Mesendoderm (in vitro differentiated cells): ENCODE measurements at regions not wholly inside any gene's neighbourhood (a gene's known extent, or its start where the extent isn't known, plus 50 kb on each side); places are given as distances from the start of the nearest gene placed in this dataset.

Source experiments
- DNase-seq: peaks from one replicate; pipeline ENCODE4 v3.0.0; 2013
- H2AK5ac ChIP-seq: 2 replicates; pipeline ENCODE4 v1.6.1; 2013; ENCODE audit warnings: low read length, inconsistent platforms
- H2BK120ac ChIP-seq: 2 replicates; pipeline ENCODE4 v1.6.1; 2013; ENCODE audit warnings: low read depth, mild to moderate bottlenecking, low read length, moderate library complexity, mixed read lengths
- H2BK15ac ChIP-seq: replicated peaks from 2 replicates; pipeline ENCODE4 v1.6.1; 2013; ENCODE audit warnings: low read depth, mild to moderate bottlenecking, moderate library complexity
- H2BK5ac ChIP-seq: 2 replicates; pipeline ENCODE4 v1.6.1; 2013; ENCODE audit warnings: low read length, inconsistent platforms
- H3K18ac ChIP-seq: 2 replicates; pipeline ENCODE4 v1.6.1; 2013; ENCODE audit warnings: mild to moderate bottlenecking, low read length, mixed read lengths
- H3K23ac ChIP-seq: one replicate; pipeline ENCODE4 v1.6.1; 2013; ENCODE audit warnings: low read length
- H3K27ac ChIP-seq: 2 replicates; pipeline ENCODE4 v1.5.1; 2013; ENCODE audit warnings: low read depth, mild to moderate bottlenecking, inconsistent platforms, low read length, moderate library complexity
- H3K27me3 ChIP-seq: 2 replicates; pipeline ENCODE4 v1.6.1; 2013; ENCODE audit warnings: low read length, control low read depth, mild to moderate bottlenecking, inconsistent platforms; ENCODE audit not compliant: insufficient read depth, poor library complexity
- H3K36me3 ChIP-seq: 2 replicates; pipeline ENCODE4 v1.6.1; 2013; ENCODE audit warnings: low read length, inconsistent platforms; ENCODE audit not compliant: control insufficient read depth, insufficient read depth
- H3K4ac ChIP-seq: one replicate; pipeline ENCODE4 v1.6.1; 2013; ENCODE audit warnings: low read depth, mild to moderate bottlenecking, low read length, moderate library complexity
- H3K4me1 ChIP-seq: 2 replicates; pipeline ENCODE4 v1.6.1; 2013; ENCODE audit warnings: low read depth, low read length, inconsistent platforms; ENCODE audit not compliant: control insufficient read depth
- H3K4me2 ChIP-seq: 2 replicates; pipeline ENCODE4 v1.6.1; 2013; ENCODE audit warnings: low read length
- H3K4me3 ChIP-seq: 2 replicates; pipeline ENCODE4 v1.5.1; 2013; ENCODE audit warnings: mild to moderate bottlenecking, low read length
- H3K56ac ChIP-seq: one replicate; pipeline ENCODE4 v1.6.1; 2013; ENCODE audit warnings: low read length
- H3K79me1 ChIP-seq: 2 replicates; pipeline ENCODE4 v1.6.1; 2013; ENCODE audit warnings: low read length, inconsistent platforms
- H3K79me2 ChIP-seq: 2 replicates; pipeline ENCODE4 v1.6.1; 2013; ENCODE audit warnings: mild to moderate bottlenecking, low read length; ENCODE audit not compliant: control insufficient read depth, insufficient read depth
- H3K9ac ChIP-seq: 2 replicates; pipeline ENCODE4 v1.6.1; 2013; ENCODE audit warnings: low read length, inconsistent platforms
- H4K5ac ChIP-seq: one replicate; pipeline ENCODE4 v1.6.1; 2013; ENCODE audit warnings: low read length
- H4K8ac ChIP-seq: one replicate; pipeline ENCODE4 v1.6.1; 2013; ENCODE audit warnings: low read depth, mild to moderate bottlenecking, control low read depth, low read length, moderate library complexity
- WGBS: extraction: QIAGEN DNeasy Blood & Tissue Kit; methylation state at CpG from one replicate; pipeline ENCODE4 v1.1.7; 2013; ENCODE audit warnings: low lambda C conversion rate, missing lambda C conversion rate; ENCODE audit not compliant: insufficient coverage; ENCODE audit errors: extremely low coverage; 5-methylcytosine and 5-hydroxymethylcytosine counted together

GRCh38 chr6:12221856-12222255, 68.3 kb upstream of the EDN1 start:
- Histone ChIP-seq H3K23ac (no peak overlapping the region), H2BK120ac (no peak overlapping the region), H3K27ac (no peak overlapping the region), H3K18ac (no peak overlapping the region), H3K56ac (no peak overlapping the region), H2BK15ac (no peak overlapping the region), H3K27me3 (no peaks in the 10 kb centered on the region), H3K79me1 (no peaks in the 10 kb centered on the region), H3K4me3 (no peak overlapping the region), H3K4me1 (no peaks in the 10 kb centered on the region), H4K8ac (no peak overlapping the region), H2AK5ac (no peak overlapping the region), H3K79me2 (no peaks in the 10 kb centered on the region), H3K4ac (no peak overlapping the region), H2BK5ac (no peak overlapping the region), H3K9ac (no peak overlapping the region), H3K4me2 (no peak overlapping the region), H4K5ac (no peak overlapping the region), H3K36me3 (no peaks in the 10 kb centered on the region)
- no CpG with 5 or more reads among the region's 4 CpGs for WGBS
- no peak for DNase-seq

GRCh38 chr6:12222405-12223366, 67.5 kb upstream of the EDN1 start:
- no CpG with 5 or more reads among the region's 19 CpGs for WGBS

DNA sequence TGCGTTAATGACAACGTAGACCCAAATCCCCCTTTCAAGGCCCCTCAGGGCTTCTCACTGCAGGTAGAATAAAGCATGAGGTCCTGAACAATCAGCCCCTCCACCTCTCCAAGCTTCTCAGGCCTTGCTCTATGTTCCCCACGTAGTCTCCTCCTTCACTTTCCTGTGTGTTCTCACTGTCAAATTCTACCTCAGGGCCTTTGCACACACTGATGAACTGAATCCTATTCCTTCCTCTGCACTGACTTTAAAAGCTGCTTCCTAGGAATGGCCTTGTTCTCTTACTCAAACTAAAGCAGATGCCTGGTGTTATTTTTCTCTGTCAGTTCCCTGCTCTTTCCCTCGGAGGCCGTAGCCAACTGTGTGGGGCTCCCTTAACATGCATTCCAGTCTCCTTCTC, 66.8 kb upstream of the EDN1 start:
- Histone ChIP-seq H3K9ac (no peak overlapping the region), H3K27ac (no peak overlapping the region), H3K79me1 (no peaks in the 10 kb centered on the region), H4K8ac (no peak overlapping the region), H3K4me3 (no peak overlapping the region), H2BK5ac (no peak overlapping the region), H3K56ac (no peak overlapping the region), H3K4me2 (no peak overlapping the region), H3K18ac (no peak overlapping the region), H2BK15ac (no peak overlapping the region), H3K79me2 (no peaks in the 10 kb centered on the region), H2BK120ac (no peak overlapping the region), H3K36me3 (no peaks in the 10 kb centered on the region), H3K4ac (no peak overlapping the region), H2AK5ac (no peak overlapping the region), H4K5ac (no peak overlapping the region), H3K4me1 (no peaks in the 10 kb centered on the region), H3K27me3 (no peaks in the 10 kb centered on the region), H3K23ac (no peak overlapping the region)
- no CpG with 5 or more reads among the region's 5 CpGs for WGBS
- DNase-seq, result no peak

More at GRCh38 chr6:12222405-12223366, 67.5 kb upstream of the EDN1 start:
- H2BK5ac ChIP-seq, result no peak overlapping the region
- no peak overlapping the region for H2AK5ac ChIP-seq
- no peaks in the 10 kb centered on the region for H3K36me3 ChIP-seq
- no peak overlapping the region for H3K4me2 ChIP-seq
- DNase-seq, result peak; percentile 51
- H3K27me3 ChIP-seq, result no peaks in the 10 kb centered on the region
- H3K9ac ChIP-seq, result no peak overlapping the region
- no peak overlapping the region for H2BK120ac ChIP-seq
- no peak overlapping the region for H3K4ac ChIP-seq
- H3K56ac ChIP-seq, result no peak overlapping the region
- no peak overlapping the region for H2BK15ac ChIP-seq
- no peaks in the 10 kb centered on the region for H3K79me2 ChIP-seq
- H3K4me3 ChIP-seq, result no peak overlapping the region
- no peak overlapping the region for H3K18ac ChIP-seq
- no peak overlapping the region for H3K23ac ChIP-seq
- no peak overlapping the region for H4K5ac ChIP-seq
- no peaks in the 10 kb centered on the region for H3K79me1 ChIP-seq
- H4K8ac ChIP-seq, result no peak overlapping the region
- H3K4me1 ChIP-seq, result no peaks in the 10 kb centered on the region
- H3K27ac ChIP-seq, result no peak overlapping the region

- no peak overlapping the region for H4K8ac ChIP-seq
- no peak overlapping the region for H3K18ac ChIP-seq
- no peak overlapping the region for H2AK5ac ChIP-seq
- H3K4ac ChIP-seq, result no peak overlapping the region
- no peak overlapping the region for H2BK15ac ChIP-seq
- no peak overlapping the region for H3K56ac ChIP-seq
- no peaks in the 10 kb centered on the region for H3K27me3 ChIP-seq
- no CpG with 5 or more reads among the region's 2 CpGs for WGBS
- H2BK5ac ChIP-seq, result no peak overlapping the region
- no peaks in the 10 kb centered on the region for H3K79me2 ChIP-seq
- H3K4me3 ChIP-seq, result no peak overlapping the region
- no peak for DNase-seq
- no peaks in the 10 kb centered on the region for H3K4me1 ChIP-seq
- no peak overlapping the region for H2BK120ac ChIP-seq
- no peak overlapping the region for H4K5ac ChIP-seq
- no peaks in the 10 kb centered on the region for H3K79me1 ChIP-seq
- H3K4me2 ChIP-seq, result no peak overlapping the region
- no peaks in the 10 kb centered on the region for H3K36me3 ChIP-seq
- no peak overlapping the region for H3K9ac ChIP-seq
- no peak overlapping the region for H3K23ac ChIP-seq
- H3K27ac ChIP-seq, result no peak overlapping the region
These were observed 65.9 kb upstream of the EDN1 start for GRCh38 chr6:12224251-12224650.

GRCh38 chr6:12228447-12229146, 61.6 kb upstream of the EDN1 start:
- Histone ChIP-seq H3K36me3 (no peaks in the 10 kb centered on the region), H3K4me1 (peaks cover 1% of the 10 kb centered on the region), H2AK5ac (no peak overlapping the region), H3K56ac (no peak overlapping the region), H3K79me1 (no peaks in the 10 kb centered on the region), H2BK5ac (no peak overlapping the region), H3K4ac (no peak overlapping the region), H2BK120ac (no peak overlapping the region), H3K23ac (no peak overlapping the region), H4K5ac (no peak overlapping the region), H3K4me2 (no peak overlapping the region), H3K27me3 (no peaks in the 10 kb centered on the region), H3K4me3 (no peak overlapping the region), H3K27ac (no peak overlapping the region), H3K79me2 (no peaks in the 10 kb centered on the region), H3K18ac (no peak overlapping the region), H4K8ac (no peak overlapping the region), H2BK15ac (no peak overlapping the region), H3K9ac (no peak overlapping the region)
- DNase-seq, result no peak
- no CpG with 5 or more reads among the region's 13 CpGs for WGBS
